Left forelimb (tissue), 1 donor: ENCODE measurements at regions not wholly inside any gene's neighbourhood (a gene's known extent, or its start where the extent isn't known, plus 50 kb on each side); places are given as distances from the start of the nearest gene placed in this dataset.

Source experiments
- DNase-seq: peaks from one replicate; pipeline ENCODE4 v3.0.0-alpha.2; 2018; ENCODE audit warnings: low spot score

DNA sequence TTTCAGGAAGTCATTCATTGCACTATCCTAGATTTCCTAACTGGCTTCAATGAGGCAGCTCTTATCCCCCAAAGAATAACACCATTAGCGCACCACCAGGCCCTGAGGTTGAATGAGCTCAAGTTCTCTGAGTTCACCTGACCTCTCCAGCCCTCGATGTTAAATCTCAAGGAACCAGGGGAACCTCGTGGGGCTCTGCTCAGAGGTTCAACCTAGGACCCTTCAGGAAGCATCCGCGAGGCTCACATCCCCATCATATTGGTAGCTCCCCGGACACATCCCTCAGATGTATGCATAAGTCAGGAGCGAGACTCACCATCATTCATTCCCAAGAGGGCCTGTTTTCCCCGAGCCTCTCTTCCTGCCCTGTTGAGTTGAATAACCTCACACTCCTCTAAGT lies 145.6 kb upstream of the KLHL29 start:
- DNase-seq = no peak

DNA sequence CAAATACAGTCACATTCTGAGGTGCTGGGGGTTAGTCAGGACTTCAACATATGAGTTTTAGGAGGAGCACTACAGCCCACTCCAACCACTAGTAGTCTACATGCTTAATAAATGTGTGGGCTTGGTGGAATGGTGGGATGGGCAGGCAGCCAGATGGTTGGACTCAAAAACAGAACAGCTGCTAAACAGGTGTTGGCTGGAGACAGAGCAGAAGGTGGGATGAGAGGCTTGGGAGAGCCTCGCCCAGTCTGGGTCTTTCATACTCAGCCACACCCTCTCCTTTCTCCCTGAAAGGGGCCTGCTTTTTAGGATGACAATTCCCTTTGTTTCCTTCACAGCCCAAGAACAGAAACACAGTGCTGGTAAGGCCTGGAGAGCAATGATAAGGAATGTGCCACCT lies 143.9 kb upstream of the KLHL29 start:
- no peak for DNase-seq

- no peak for DNase-seq
Observed at GRCh38 chr2:23241611-23242245, 143.3 kb upstream of the KLHL29 start.

DNA sequence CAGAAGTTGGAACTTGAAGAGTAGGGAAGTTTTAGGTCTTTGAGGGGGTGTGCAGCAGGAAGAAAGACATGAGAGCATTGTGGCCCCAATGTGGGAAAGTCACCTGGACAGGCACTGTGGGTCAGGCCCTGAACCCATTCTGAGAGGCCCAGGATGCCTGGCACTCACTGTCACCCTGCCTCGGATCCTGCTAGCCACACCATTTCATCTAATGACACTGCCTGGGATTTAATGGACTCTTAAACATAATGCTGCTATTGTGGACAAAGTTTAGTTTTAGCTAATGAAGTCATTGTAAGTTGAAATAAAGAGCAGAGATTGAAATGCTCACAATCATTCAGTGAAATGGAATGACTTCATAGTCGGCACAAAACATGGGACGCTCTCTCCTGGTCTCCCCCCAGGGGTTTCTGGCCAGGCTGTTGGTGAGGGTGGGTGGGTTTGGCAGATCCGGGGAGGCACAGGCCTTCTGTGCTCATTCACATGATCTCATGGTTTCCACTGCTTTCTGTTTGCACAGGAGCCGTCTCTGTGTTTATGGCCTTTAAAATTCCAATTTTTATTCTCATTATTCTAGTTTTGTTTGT lies 141.8 kb upstream of the KLHL29 start:
- no peak for DNase-seq

GRCh38 chr2:23244617-23245016 lies 140.4 kb upstream of the KLHL29 start:
- DNase-seq = no peak

GRCh38 chr2:23246992-23247683 lies 137.8 kb upstream of the KLHL29 start:
- DNase-seq = no peak

DNA sequence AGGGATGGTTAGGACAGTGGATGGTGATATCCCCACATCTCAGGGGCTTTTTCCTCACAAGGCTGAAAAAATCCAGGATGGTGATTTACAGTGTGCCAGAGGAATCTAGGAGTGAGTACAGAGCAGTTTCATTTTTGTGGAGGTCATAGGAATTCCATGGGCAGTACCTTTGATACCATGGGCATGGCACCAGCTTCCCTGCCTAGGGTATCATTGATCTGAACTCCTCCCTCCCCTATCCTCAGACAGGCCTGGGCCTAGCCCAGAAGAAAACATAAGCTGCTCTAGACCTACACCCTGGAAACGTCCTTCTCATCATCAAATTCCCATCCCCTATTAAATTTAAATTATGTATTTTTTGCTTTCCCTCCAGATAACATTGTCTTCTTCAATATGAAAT lies 136.3 kb upstream of the KLHL29 start:
- DNase-seq = no peak

DNA sequence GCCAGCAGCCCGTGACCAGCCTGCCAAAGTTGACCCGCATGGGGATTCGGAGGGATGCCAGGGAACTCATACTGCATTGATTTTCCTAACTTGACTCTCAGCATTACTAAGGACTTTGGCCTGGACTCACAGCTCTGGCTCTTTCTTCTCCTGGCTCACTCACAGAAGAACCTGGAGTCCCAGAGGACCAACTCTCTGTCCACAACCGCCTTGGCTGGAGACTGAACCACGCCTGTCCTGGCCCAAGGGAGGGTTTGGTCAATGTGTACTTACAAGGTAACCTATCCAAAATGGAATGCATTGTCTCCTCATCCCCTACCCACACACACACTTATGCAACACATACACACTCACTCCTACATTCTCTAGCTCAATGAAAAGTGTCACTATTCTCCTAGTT lies 135.6 kb upstream of the KLHL29 start:
- DNase-seq = no peak

GRCh38 chr2:23250371-23250770 lies 134.6 kb upstream of the KLHL29 start:
- no peak for DNase-seq

DNA sequence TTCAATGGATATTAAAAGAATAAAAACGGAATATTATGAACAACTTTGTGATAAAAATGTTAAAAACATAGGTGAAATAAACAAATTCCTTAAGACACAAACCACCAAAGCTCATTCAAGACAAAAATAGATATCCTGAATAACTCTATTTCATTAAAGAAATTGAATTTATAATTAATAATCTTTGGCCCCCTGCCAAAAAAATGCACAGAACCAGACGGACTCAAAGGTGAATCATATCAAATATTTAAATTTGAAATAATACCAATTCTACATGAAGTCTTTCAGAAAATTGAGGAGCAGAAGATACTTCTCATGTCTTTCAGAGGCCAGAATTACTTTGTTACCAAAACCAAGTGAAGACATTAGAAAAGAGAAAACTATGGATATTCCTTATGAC lies 128.3 kb upstream of the KLHL29 start:
- DNase-seq = no peak

- no peak for DNase-seq
Observed at GRCh38 chr2:23260621-23261020, 124.4 kb upstream of the KLHL29 start.

DNA sequence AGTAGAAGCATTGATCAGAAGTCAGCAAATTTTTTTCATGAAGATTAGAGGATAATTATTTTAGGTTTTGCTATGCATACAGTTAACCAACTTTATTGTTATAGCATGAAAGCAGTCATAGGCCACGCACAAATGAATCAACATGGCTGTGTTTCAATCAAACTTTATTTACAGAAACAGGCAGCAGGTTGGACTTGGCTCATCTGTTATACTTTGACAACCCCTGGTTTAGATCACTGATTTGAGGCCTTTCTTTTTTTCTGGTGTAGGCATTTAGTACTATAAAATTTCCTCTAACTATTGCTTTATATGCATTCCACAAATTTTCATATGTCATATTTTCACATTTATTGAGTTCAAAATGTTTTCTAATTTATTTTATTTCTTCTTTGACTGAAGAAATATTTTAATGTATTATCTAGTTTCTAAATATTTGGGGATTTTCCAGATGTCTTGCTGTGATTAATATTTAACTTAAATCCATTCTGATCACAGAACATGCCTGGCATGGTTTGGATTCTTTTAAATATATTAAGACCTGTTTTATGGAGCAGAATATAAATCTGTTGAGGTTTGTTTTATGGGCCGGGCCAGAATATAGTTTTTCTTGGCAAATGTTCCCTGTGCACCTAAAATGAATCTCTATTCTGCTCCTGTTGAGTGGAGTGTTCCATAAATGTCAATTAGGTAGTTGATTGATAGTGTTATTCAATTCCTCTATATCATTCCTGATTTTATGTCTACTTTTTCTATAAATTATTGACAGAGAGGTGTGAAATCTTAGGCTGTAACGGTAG lies 116.3 kb upstream of the KLHL29 start:
- DNase-seq = no peak

DNA sequence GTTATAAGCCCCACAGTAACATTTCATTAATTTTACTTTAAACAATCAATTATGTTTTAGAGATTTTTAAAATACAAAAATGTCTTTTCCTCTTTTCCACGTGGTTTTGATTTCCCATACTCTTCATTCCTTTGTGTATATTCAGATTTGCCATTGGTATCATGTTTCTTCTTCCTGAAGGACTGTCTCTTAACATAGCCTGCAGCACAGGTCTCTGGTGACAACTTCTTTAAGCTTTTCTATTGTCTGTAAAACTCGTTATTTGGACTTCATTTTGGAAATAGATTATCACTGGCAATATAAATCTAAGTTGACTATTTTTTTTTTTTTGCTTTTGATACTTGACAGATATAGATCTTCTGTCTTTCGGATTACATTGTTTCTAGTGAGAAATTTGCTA lies 115.2 kb upstream of the KLHL29 start:
- no peak for DNase-seq

DNA sequence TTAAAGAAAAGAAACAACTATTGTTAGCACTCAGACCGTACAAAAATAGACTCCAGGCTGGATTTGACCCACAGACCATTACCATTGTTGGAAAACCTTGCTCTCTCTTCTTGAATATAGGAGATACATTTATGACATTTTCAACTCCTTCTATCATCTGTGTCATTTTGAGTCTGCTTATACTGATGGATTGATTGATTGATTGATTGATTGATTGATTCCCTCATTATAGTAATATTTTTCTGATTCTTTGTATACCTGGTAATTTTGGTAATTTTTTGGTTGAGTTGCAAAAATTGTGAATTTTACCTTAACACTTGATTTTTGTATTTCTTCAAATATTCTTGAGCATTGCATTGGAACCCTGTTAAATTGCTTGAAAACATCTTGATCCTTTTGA lies 114.2 kb upstream of the KLHL29 start:
- no peak for DNase-seq

DNA sequence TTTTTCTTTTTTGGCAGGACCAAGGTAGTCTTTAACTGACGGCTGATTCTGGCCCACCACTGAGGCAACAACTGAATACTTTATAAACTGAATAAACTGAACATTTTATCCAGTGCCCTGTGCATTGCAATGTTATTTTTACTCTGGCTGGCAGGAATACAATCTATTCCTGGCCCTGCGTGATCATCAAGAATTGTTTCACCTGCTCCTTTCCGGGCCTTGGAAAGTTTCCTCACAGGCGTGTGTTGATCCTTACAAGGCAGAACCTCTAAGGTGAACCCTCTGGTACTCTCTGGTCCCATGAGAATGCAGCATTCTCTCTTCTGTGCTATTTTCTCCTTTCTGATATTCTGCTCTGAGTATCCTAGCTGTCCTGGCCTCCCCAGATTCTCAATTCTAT lies 113.7 kb upstream of the KLHL29 start:
- DNase-seq = no peak

DNA sequence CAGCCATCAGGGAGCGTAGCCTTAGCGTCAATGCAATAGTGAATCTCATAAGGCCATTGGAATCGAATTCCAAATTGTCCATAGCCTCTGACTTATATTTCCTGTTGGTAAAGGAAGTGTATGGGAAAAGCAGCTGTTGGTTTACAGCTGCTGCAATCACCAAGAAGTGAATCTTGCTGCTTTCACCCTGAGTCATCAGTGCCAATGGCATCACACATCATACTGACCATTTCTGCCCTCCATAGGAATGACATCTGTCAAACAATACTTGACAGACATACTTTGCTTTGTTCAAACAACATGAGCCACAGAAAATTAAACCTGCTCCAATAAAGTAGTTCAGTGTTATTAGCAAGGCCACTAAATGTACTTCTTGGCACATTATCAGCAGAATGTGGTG lies 111.2 kb upstream of the KLHL29 start:
- DNase-seq = no peak

DNA sequence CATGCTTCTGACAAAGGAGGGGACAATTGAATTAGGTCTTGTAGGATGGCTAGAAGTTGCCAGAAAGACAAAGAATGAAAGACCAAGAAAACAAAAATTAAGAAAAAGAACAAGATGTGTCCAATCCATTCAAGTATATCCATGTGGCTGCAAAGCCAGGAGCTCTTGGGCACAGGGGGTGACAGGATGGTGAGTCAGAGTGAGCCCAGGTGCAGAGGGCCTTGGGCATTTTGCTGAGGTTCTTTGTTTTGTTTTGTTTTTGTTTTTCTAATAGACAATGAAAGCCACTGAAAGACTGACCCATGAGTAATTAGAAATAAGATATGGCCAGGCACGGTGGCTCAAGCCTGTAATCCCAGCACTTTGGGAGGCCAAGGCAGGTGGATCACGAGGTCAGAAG lies 104.6 kb upstream of the KLHL29 start:
- DNase-seq = no peak

- DNase-seq = no peak
Observed at GRCh38 chr2:23283653-23284052, 101.3 kb upstream of the KLHL29 start.

- no peak for DNase-seq
Observed at GRCh38 chr2:23285091-23285800, 99.7 kb upstream of the KLHL29 start.

DNA sequence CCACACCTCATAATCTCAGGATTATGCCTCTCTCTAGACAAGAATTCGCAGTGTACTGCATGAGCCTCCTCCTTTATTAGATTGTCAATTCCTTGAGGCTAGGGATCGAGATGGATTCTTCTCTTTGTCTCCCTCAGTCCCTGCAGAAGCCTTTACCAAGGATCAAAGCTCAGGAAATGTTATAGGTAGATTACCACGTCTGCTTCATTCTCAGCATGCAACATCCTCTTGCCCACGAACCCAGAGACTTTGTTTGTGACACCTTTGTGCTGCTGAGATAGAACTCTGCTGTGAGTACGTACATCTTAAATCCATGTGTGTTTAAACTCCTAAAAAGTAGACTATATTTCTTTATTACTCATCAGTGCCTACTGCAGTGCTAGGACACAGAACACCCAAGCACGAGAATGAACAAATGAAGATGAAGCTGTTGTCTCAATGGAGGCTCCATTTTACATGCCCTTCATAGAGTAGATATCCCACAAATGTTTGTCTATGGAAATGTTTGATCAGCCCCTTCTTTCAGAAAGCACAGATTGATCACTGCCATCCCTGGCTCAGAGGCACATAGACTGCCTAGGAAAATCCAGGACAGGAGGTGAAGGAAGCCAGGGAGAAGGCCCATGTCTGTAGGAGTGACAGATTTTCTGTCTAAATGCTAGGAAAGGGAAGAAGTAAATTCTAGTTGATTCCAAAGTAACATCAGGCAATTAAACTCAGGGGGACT lies 98.8 kb upstream of the KLHL29 start:
- DNase-seq = no peak
